Neural cell (in vitro differentiated cells): ENCODE measurements at regions not wholly inside any gene's neighbourhood (a gene's known extent, or its start where the extent isn't known, plus 50 kb on each side); places are given as distances from the start of the nearest gene placed in this dataset.

Experiments used
- H2AFZ ChIP-seq: fragments of 200-600, 300-800 bp; sonication (generic), shearing (Covaris generic); 2 replicates; pipeline ENCODE4 v1.6.0; 2014; ENCODE audit warnings: low read depth, mild to moderate bottlenecking, antibody characterized with exemption, low read length, moderate library complexity
- H3F3A ChIP-seq: fragments of 200-600 bp; shearing (Covaris generic); 2 replicates; pipeline ENCODE4 v1.6.1; 2016; ENCODE audit warnings: mild to moderate bottlenecking, moderate library complexity, mixed read lengths, antibody characterized with exemption, low read length; ENCODE audit not compliant: insufficient read depth, poor library complexity, severe bottlenecking
- H3K27ac ChIP-seq: fragments of 200-600, 300-800 bp; sonication (generic), shearing (Covaris generic); 2 replicates; pipeline ENCODE4 v1.5.1; 2014; ENCODE audit warnings: mild to moderate bottlenecking, low read length, moderate library complexity
- H3K27me3 ChIP-seq: fragments of 300-800, 200-600 bp; sonication (generic), shearing (Covaris generic); 2 replicates; pipeline ENCODE4 v1.6.0; 2014; ENCODE audit warnings: mild to moderate bottlenecking, low read depth, low read length, moderate library complexity; ENCODE audit not compliant: insufficient read depth
- H3K36me3 ChIP-seq: fragments of 300-800, 200-600 bp; sonication (generic), shearing (Covaris generic); 2 replicates; pipeline ENCODE4 v1.5.1; 2014; ENCODE audit warnings: mild to moderate bottlenecking, antibody characterized with exemption, low read length, moderate library complexity; ENCODE audit not compliant: insufficient read depth
- H3K4me2 ChIP-seq: fragments of 300-800, 200-600 bp; sonication (generic), shearing (Covaris generic); 2 replicates; pipeline ENCODE4 v1.6.0; 2014; ENCODE audit warnings: mild to moderate bottlenecking, low read length
- H3K4me3 ChIP-seq: fragments of 300-800, 200-600 bp; sonication (generic), shearing (Covaris generic); 2 replicates; pipeline ENCODE4 v1.5.1; 2014; ENCODE audit warnings: mild to moderate bottlenecking, low read length, moderate library complexity
- H3K79me2 ChIP-seq: fragments of 200-600 bp; shearing (Covaris generic); replicated peaks from 2 replicates; pipeline ENCODE4 v1.6.0; 2014; ENCODE audit warnings: mild to moderate bottlenecking, low read length, moderate library complexity; ENCODE audit not compliant: insufficient read depth
- H3K9ac ChIP-seq: fragments of 300-800, 200-600 bp; sonication (generic), shearing (Covaris generic); 2 replicates; pipeline ENCODE4 v1.6.1; 2016; ENCODE audit warnings: mild to moderate bottlenecking, low read length, mixed read lengths
- H3K9me2 ChIP-seq: fragments of 200-600 bp; shearing (Covaris generic); 2 replicates; pipeline ENCODE4 v1.6.1; 2016; ENCODE audit warnings: mild to moderate bottlenecking, low read length, mixed read lengths; ENCODE audit not compliant: insufficient read depth
- H3K9me3 ChIP-seq: fragments of 200-600, 300-800 bp; sonication (generic), shearing (Covaris generic); 2 replicates; pipeline ENCODE4 v1.6.1; 2016; ENCODE audit warnings: mild to moderate bottlenecking, mixed run types, low read length, moderate library complexity, mixed read lengths
- H4K20me1 ChIP-seq: fragments of 200-600 bp; shearing (Covaris generic); 2 replicates; pipeline ENCODE4 v1.6.1; 2016; ENCODE audit warnings: mild to moderate bottlenecking, mixed run types; ENCODE audit not compliant: insufficient read depth
- EP300 ChIP-seq: fragments of 450-650 bp; conservative IDR thresholded peaks from 2 replicates; pipeline ENCODE4 v1.6.1; 2014; ENCODE audit warnings: antibody characterized with exemption, mild to moderate bottlenecking, moderate library complexity; ENCODE audit not compliant: poor library complexity, severe bottlenecking
- EZH2 ChIP-seq: fragments of 200-600, 300-800 bp; shearing (Covaris generic), sonication (generic); IDR thresholded peaks from 2 replicates; pipeline ENCODE4 v1.6.1; 2014; ENCODE audit warnings: antibody characterized with exemption, low read length, borderline replicate concordance, mild to moderate bottlenecking; ENCODE audit not compliant: insufficient read depth, poor library complexity, severe bottlenecking
- MXI1 ChIP-seq: fragments of 450-650 bp; conservative IDR thresholded peaks from 2 replicates; pipeline ENCODE4 v1.6.1; 2014; ENCODE audit warnings: antibody characterized with exemption, mild to moderate bottlenecking; ENCODE audit not compliant: poor library complexity, severe bottlenecking
- POLR2AphosphoS5 ChIP-seq: IDR thresholded peaks from 2 replicates; pipeline ENCODE4 v1.6.1; 2012
- RAD21 ChIP-seq: fragments of 450-650 bp; conservative IDR thresholded peaks from 2 replicates; pipeline ENCODE4 v1.6.1; 2014; ENCODE audit warnings: antibody characterized with exemption, mild to moderate bottlenecking, moderate library complexity
- REST ChIP-seq: IDR thresholded peaks from 2 replicates; pipeline ENCODE4 v1.6.1; 2012; ENCODE audit warnings: borderline replicate concordance
- SMC3 ChIP-seq: fragments of 450-650 bp; conservative IDR thresholded peaks from 2 replicates; pipeline ENCODE4 v1.6.1; 2014; ENCODE audit warnings: antibody characterized with exemption, mild to moderate bottlenecking, moderate library complexity; ENCODE audit not compliant: poor library complexity
- TAF1 ChIP-seq: IDR thresholded peaks from 2 replicates; pipeline ENCODE4 v1.6.1; 2012; ENCODE audit warnings: low read depth
- TF ChIP-seq, protein P1 (sequence below): fragments of 450-650 bp; IDR thresholded peaks from 2 replicates; pipeline ENCODE4 v1.5.1; 2014; ENCODE audit warnings: antibody characterized with exemption, mild to moderate bottlenecking, moderate library complexity; ENCODE audit not compliant: poor library complexity, severe bottlenecking

- no peak overlapping the region for H3K4me2 ChIP-seq
- H2AFZ ChIP-seq: no peak overlapping the region
- TF ChIP-seq EZH2 (no peak), RAD21 (no peak)
- no peak overlapping the region for H3K9ac ChIP-seq
- H3K4me3 ChIP-seq: no peak overlapping the region
- H3K27me3 ChIP-seq: no peaks in the 10 kb centered on the region
- H3K79me2 ChIP-seq: no peaks in the 10 kb centered on the region
- H4K20me1 ChIP-seq: no peaks in the 10 kb centered on the region
- no peak overlapping the region for H3K27ac ChIP-seq
- H3K9me3 ChIP-seq: no peaks in the 10 kb centered on the region
- no peaks in the 10 kb centered on the region for H3K9me2 ChIP-seq
- no peaks in the 10 kb centered on the region for H3K36me3 ChIP-seq
- no peaks in the 10 kb centered on the region for H3F3A ChIP-seq
Observed at GRCh38 chr10:80964179-80964578, 426.5 kb downstream of the SH2D4B start.

DNA sequence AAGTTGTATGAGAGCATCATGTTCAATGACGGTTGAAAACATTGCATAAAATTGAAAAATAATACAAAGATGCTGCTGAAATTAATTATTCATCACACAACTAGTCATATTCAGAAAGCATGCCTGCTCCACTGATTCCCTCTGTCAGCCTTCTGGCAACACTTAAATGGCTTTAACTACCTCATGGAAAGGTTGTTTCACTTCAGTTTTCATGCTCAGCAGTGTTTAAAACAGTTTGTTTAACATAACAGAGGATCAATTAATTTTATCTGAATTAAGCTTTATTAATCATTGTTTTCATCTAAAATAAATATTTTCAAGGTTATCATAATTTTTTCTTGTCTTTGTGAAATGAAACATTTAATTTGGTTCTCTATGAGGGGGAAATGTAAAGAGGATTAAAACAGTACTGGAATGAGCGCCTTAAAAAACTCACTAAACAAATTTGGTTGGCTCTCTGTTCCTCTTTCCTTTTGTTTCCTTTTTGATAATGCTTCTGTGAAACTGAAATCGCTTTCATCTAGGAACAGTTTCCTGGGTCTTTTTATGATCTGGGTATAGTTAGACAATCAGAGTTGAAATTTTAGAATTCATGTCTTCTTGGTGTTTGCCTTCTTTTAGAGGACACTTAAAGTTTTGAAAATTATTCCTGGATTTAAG, 427.4 kb downstream of the SH2D4B start:
- Histone ChIP-seq H3F3A (no peaks in the 10 kb centered on the region), H3K27ac (no peak overlapping the region), H3K79me2 (no peaks in the 10 kb centered on the region), H3K9me3 (no peaks in the 10 kb centered on the region), H3K36me3 (no peaks in the 10 kb centered on the region), H3K4me2 (no peak overlapping the region), H3K9me2 (no peaks in the 10 kb centered on the region), H4K20me1 (no peaks in the 10 kb centered on the region), H2AFZ (no peak overlapping the region), H3K9ac (no peak overlapping the region), H3K4me3 (no peak overlapping the region), H3K27me3 (no peaks in the 10 kb centered on the region)
- TF ChIP-seq SMC3: no peak
- TF ChIP-seq MXI1: no peak
- TF ChIP-seq REST: no peak
- TF ChIP-seq, protein P1, sequence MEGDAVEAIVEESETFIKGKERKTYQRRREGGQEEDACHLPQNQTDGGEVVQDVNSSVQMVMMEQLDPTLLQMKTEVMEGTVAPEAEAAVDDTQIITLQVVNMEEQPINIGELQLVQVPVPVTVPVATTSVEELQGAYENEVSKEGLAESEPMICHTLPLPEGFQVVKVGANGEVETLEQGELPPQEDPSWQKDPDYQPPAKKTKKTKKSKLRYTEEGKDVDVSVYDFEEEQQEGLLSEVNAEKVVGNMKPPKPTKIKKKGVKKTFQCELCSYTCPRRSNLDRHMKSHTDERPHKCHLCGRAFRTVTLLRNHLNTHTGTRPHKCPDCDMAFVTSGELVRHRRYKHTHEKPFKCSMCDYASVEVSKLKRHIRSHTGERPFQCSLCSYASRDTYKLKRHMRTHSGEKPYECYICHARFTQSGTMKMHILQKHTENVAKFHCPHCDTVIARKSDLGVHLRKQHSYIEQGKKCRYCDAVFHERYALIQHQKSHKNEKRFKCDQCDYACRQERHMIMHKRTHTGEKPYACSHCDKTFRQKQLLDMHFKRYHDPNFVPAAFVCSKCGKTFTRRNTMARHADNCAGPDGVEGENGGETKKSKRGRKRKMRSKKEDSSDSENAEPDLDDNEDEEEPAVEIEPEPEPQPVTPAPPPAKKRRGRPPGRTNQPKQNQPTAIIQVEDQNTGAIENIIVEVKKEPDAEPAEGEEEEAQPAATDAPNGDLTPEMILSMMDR: no peak
- no peak for TF ChIP-seq EP300
- TF ChIP-seq POLR2AphosphoS5: no peak
- TF ChIP-seq EZH2: no peak
- TF ChIP-seq TAF1: no peak
- TF ChIP-seq RAD21: no peak
